Hepatocyte (in vitro differentiated cells): ENCODE measurements at regions not wholly inside any gene's neighbourhood (a gene's known extent, or its start where the extent isn't known, plus 50 kb on each side); places are given as distances from the start of the nearest gene placed in this dataset.

Experiments
- DNase-seq: peaks from one replicate; pipeline ENCODE4 v3.0.0-alpha.2; 2016; ENCODE audit warnings: low spot score
- H2AFZ ChIP-seq: fragments of 200-600 bp; sonication (generic); 2 replicates; pipeline ENCODE4 v1.6.0; 2016; ENCODE audit warnings: antibody characterized with exemption, mild to moderate bottlenecking
- H3K27ac ChIP-seq: fragments of 200-600 bp; sonication (generic); 2 replicates; pipeline ENCODE4 v1.5.1; 2016; ENCODE audit warnings: mild to moderate bottlenecking
- H3K27me3 ChIP-seq: fragments of 200-600 bp; sonication (generic); 2 replicates; pipeline ENCODE4 v1.6.1; 2016
- H3K36me3 ChIP-seq: fragments of 200-600 bp; sonication (generic); replicated peaks from 2 replicates; pipeline ENCODE4 v1.5.1; 2016; ENCODE audit warnings: low read depth; ENCODE audit not compliant: insufficient read depth
- H3K4me1 ChIP-seq: fragments of 200-600 bp; sonication (generic); 2 replicates; pipeline ENCODE4 v1.5.1; 2016; ENCODE audit warnings: mild to moderate bottlenecking, moderate library complexity; ENCODE audit not compliant: insufficient read depth
- H3K4me2 ChIP-seq: fragments of 200-600 bp; sonication (generic); 2 replicates; pipeline ENCODE4 v1.6.0; 2016
- H3K4me3 ChIP-seq: fragments of 200-600 bp; sonication (generic); 2 replicates; pipeline ENCODE4 v1.5.1; 2016; ENCODE audit warnings: mild to moderate bottlenecking
- H3K79me2 ChIP-seq: fragments of 200-600 bp; sonication (generic); 2 replicates; pipeline ENCODE4 v1.6.0; 2017; ENCODE audit warnings: mild to moderate bottlenecking
- H3K9me2 ChIP-seq: fragments of 200-600 bp; sonication (generic); replicated peaks from 2 replicates; pipeline ENCODE4 v1.6.0; 2017; ENCODE audit warnings: mild to moderate bottlenecking; ENCODE audit not compliant: insufficient read depth
- H3K9me3 ChIP-seq: fragments of 200-600 bp; sonication (generic); 2 replicates; pipeline ENCODE4 v1.5.1; 2016; ENCODE audit warnings: low read depth, mild to moderate bottlenecking
- H4K20me1 ChIP-seq: fragments of 200-600 bp; sonication (generic); 2 replicates; pipeline ENCODE4 v1.6.0; 2016; ENCODE audit warnings: mild to moderate bottlenecking; ENCODE audit not compliant: insufficient read depth, poor library complexity, severe bottlenecking
- EZH2 ChIP-seq: fragments of 200-600 bp; sonication (generic); IDR thresholded peaks from 2 replicates; pipeline ENCODE4 v1.6.1; 2016; ENCODE audit warnings: antibody characterized with exemption, mild to moderate bottlenecking, borderline replicate concordance
- EZH2phosphoT487 ChIP-seq: fragments of 200-600 bp; sonication (generic); IDR thresholded peaks from one replicate; pipeline ENCODE4 v1.6.1; 2018; ENCODE audit warnings: antibody characterized with exemption, mild to moderate bottlenecking, low read depth, moderate library complexity; ENCODE audit not compliant: unreplicated experiment, severe bottlenecking
- WGBS: methylation state at CpG from one replicate; pipeline ENCODE4 v1.1.6; 2016; ENCODE audit warnings: low lambda C conversion rate; ENCODE audit errors: missing lambda C conversion rate; 5-methylcytosine and 5-hydroxymethylcytosine counted together
- TF ChIP-seq, protein P1 (sequence below): fragments of 200-600 bp; sonication (generic); IDR thresholded peaks from 2 replicates; pipeline ENCODE4 v1.5.1; 2016; ENCODE audit warnings: antibody characterized with exemption, mild to moderate bottlenecking; ENCODE audit not compliant: poor library complexity

DNA sequence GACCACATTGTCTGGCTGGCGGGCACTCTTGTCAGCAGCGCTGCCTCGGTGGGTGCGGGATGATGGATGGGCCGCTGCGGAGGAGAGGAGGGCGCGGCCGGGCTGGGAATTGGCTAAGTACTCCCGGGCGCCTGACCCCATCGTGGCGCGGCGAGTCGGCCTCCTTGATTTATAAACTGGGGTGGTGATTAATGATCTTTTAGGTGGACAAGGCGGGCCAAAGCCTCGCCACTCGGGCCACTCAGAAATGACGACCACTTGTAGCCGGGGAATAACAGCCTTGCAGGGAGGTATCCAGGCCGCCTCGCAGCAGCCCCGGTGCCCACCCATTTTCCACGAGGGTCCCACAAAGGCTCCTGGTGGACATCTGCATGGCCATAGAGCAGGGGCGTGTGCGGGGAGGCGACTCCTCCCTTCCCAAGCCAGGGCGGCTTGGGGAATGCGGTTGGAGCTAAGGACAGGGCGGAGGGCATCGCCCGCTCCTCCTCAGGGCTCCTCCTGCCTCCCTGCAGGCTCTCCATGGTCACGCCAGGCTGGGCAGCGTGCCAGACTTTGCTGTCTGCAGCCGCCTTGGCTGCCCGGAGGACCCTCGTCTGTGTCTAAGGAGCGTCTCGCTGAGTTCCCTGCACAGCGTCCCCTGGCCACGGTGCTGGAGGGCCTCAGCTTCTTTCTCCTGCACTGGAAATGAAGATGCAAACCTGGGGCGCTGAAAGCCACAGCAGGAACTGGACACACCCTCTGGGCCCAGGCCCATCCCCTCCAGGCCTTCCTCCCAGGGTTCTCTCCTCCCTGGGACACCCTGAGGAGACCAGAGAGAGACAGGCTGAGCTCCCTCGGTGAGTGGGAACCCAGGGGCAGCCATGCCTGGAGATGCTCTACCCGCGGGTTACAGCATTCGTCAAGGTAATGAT is 287.4 kb upstream of the IRX4 start:
- H3K79me2 ChIP-seq = no peaks in the 10 kb centered on the region
- H2AFZ ChIP-seq = no peak overlapping the region
- H4K20me1 ChIP-seq = no peaks in the 10 kb centered on the region
- H3K36me3 ChIP-seq = no peaks in the 10 kb centered on the region
- H3K4me2 ChIP-seq = no peak overlapping the region
- H3K4me1 ChIP-seq = no peaks in the 10 kb centered on the region
- TF ChIP-seq EZH2 (no peak), EZH2phosphoT487 (no peak)
- TF ChIP-seq, protein P1, sequence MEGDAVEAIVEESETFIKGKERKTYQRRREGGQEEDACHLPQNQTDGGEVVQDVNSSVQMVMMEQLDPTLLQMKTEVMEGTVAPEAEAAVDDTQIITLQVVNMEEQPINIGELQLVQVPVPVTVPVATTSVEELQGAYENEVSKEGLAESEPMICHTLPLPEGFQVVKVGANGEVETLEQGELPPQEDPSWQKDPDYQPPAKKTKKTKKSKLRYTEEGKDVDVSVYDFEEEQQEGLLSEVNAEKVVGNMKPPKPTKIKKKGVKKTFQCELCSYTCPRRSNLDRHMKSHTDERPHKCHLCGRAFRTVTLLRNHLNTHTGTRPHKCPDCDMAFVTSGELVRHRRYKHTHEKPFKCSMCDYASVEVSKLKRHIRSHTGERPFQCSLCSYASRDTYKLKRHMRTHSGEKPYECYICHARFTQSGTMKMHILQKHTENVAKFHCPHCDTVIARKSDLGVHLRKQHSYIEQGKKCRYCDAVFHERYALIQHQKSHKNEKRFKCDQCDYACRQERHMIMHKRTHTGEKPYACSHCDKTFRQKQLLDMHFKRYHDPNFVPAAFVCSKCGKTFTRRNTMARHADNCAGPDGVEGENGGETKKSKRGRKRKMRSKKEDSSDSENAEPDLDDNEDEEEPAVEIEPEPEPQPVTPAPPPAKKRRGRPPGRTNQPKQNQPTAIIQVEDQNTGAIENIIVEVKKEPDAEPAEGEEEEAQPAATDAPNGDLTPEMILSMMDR = no peak
- DNase-seq = no peak
- H3K9me3 ChIP-seq = no peaks in the 10 kb centered on the region
- H3K4me3 ChIP-seq = no peak overlapping the region
- no peaks in the 10 kb centered on the region for H3K27me3 ChIP-seq
- no peak overlapping the region for H3K27ac ChIP-seq
- WGBS = 84% methylated on average over 45 of the region's 47 CpGs
- no peaks in the 10 kb centered on the region for H3K9me2 ChIP-seq

DNA sequence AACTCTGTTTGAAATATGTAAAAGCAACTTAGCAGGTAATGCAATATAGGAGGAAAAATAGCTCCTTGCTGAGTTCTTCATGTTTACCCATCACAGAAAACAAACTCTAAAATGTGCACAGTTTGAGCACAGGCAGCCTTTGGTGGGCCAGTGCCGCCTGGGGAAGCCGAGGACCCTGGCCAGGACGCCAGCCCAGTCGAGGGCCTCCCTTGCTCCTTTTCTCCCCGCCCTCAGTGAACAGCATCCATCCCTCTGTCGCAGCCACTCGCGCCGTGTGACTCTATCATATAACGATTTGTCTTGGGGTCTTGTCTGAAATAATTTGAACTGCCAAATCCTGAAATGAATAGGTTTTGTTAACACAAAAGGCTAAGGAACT is 286.7 kb upstream of the IRX4 start:
- Histone ChIP-seq H3K36me3 (no peaks in the 10 kb centered on the region), H3K9me2 (no peaks in the 10 kb centered on the region), H3K27ac (no peak overlapping the region), H2AFZ (no peak overlapping the region), H3K27me3 (no peaks in the 10 kb centered on the region), H3K9me3 (no peaks in the 10 kb centered on the region), H3K4me1 (no peaks in the 10 kb centered on the region), H4K20me1 (no peaks in the 10 kb centered on the region), H3K79me2 (no peaks in the 10 kb centered on the region), H3K4me3 (no peak overlapping the region), H3K4me2 (no peak overlapping the region)
- no peak for DNase-seq
- TF ChIP-seq, protein P1 = no peak
- TF ChIP-seq EZH2phosphoT487 (no peak), EZH2 (no peak)
- 93% methylated on average over 10 of the region's 10 CpGs for WGBS

DNA sequence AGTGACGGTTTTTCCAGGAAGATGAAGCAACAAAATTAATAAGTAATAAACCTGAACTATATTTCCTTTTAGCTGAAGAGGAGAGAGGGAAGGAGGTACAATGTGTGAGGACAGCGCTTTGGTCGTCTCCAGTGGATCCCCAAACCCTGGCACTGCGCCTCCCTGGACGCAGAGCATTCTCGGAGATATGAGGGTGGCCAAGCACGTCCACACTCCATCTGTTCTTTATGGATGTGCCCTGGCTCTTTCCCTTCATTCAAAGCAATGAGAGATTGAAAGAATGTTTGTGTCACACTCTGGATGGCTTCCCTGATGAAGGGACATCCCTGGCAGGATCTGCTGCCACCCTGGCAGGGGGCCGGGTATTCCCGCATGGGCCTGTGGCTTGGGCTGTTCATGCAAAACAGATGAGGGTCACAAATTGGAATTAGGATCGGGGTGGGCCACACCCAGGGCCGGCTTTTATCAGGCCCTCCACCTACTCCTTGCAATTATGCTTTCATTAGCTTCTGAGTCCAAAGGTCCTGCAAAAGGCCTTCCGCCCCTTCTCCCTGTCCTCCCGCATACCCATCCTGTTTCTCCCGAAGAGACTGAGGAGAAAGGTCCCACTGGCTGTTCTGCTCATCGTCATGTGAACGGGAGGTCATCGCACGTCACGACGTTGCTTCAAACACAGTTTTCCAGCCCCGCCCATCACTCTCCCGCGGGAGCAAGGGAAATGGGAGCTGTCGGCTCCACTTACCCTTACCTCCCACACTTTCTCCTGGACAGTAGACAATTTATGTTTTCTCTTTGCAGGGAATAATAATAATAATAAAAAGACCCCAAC is 286.1 kb upstream of the IRX4 start:
- TF ChIP-seq EZH2 = no peak
- TF ChIP-seq EZH2phosphoT487 = no peak
- TF ChIP-seq, protein P1 = no peak
- Histone ChIP-seq H3K79me2 (no peaks in the 10 kb centered on the region), H3K27me3 (no peaks in the 10 kb centered on the region), H4K20me1 (no peaks in the 10 kb centered on the region), H2AFZ (no peak overlapping the region), H3K9me3 (no peaks in the 10 kb centered on the region), H3K9me2 (no peaks in the 10 kb centered on the region), H3K36me3 (no peaks in the 10 kb centered on the region), H3K27ac (no peak overlapping the region), H3K4me2 (no peak overlapping the region), H3K4me1 (no peaks in the 10 kb centered on the region), H3K4me3 (no peak overlapping the region)
- no peak for DNase-seq
- WGBS = 71% methylated on average over 24 of the region's 24 CpGs
